Type B pancreatic cell (in vitro differentiated cells): ENCODE measurements at regions not wholly inside any gene's neighbourhood (a gene's known extent, or its start where the extent isn't known, plus 50 kb on each side); places are given as distances from the start of the nearest gene placed in this dataset.
"Not testable (repeated sequence)": the region's sequence is repeated elsewhere in the genome, so short reads cannot be mapped to it uniquely, and the experiment has no call there.

Source experiments
- DNase-seq: peaks from one replicate; pipeline ENCODE4 v3.0.0; 2021; ENCODE audit warnings: mixed read lengths; ENCODE audit not compliant: unreplicated experiment; ENCODE audit errors: extremely low spot score
- H3K27ac Mint-ChIP-seq: 2 replicates; pipeline ENCODE4 v1.8.0; 2021; ENCODE audit warnings: mild to moderate bottlenecking, mixed read lengths
- H3K27me3 Mint-ChIP-seq: 2 replicates; pipeline ENCODE4 v1.8.0; 2021; ENCODE audit warnings: mixed read lengths
- H3K36me3 Mint-ChIP-seq: 2 replicates; pipeline ENCODE4 v1.8.0; 2021; ENCODE audit warnings: mixed read lengths
- H3K4me1 Mint-ChIP-seq: one replicate; pipeline ENCODE4 v1.8.0; 2021; ENCODE audit warnings: mixed read lengths; ENCODE audit not compliant: unreplicated experiment
- H3K4me3 Mint-ChIP-seq: 2 replicates; pipeline ENCODE4 v1.8.0; 2021; ENCODE audit warnings: mild to moderate bottlenecking, mixed read lengths
- H3K9me3 Mint-ChIP-seq: 2 replicates; pipeline ENCODE4 v1.8.0; 2021; ENCODE audit warnings: mixed read lengths
- TF ChIP-seq, protein P1 (sequence below): fragments of 200-600 bp; sonication (generic); conservative IDR thresholded peaks from 2 replicates; pipeline ENCODE4 v1.5.0; 2021; ENCODE audit warnings: antibody characterized with exemption, mild to moderate bottlenecking

DNA sequence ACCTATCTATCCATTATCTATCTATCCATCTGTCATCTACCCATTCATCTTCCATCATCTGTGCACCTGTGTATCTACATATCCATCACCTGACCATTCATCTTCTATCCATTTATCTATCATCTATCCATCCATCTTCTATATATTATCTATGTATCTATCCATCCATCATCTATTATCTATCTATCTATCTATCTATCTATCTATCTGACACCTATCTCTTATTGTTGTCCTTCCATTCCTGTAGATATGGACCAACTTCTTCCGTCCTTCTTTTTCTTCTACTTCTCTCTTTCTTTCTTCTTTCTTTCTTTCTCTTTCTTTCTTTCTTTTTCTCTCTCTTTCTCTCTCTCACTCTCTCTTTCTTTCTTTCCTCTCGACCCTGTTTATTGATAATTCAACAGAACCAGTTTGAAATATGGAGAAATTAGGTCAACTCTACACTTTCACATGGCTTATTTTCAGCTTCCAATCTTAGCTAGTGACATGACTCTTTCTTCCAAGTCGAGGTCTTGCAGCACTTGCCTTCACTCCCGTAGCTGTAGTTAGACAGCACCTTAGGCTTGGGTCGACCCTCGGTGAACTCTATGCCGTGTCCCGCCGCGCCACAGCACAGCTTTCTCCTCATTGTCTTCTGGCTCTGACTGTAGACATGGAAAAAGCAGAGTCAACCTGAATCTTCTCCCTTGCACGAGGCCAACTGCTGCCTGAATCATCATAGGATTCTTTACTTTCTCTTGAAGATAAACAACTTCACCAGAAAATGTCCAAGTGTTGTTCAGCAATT lies 110.4 kb upstream of the EXOC2 start:
- TF ChIP-seq, protein P1, sequence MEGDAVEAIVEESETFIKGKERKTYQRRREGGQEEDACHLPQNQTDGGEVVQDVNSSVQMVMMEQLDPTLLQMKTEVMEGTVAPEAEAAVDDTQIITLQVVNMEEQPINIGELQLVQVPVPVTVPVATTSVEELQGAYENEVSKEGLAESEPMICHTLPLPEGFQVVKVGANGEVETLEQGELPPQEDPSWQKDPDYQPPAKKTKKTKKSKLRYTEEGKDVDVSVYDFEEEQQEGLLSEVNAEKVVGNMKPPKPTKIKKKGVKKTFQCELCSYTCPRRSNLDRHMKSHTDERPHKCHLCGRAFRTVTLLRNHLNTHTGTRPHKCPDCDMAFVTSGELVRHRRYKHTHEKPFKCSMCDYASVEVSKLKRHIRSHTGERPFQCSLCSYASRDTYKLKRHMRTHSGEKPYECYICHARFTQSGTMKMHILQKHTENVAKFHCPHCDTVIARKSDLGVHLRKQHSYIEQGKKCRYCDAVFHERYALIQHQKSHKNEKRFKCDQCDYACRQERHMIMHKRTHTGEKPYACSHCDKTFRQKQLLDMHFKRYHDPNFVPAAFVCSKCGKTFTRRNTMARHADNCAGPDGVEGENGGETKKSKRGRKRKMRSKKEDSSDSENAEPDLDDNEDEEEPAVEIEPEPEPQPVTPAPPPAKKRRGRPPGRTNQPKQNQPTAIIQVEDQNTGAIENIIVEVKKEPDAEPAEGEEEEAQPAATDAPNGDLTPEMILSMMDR = no peak
- Mint-ChIP-seq H3K27me3 (peaks cover 36% of the 10 kb centered on the region), H3K4me1 (no peaks in the 10 kb centered on the region), H3K4me3 (no peak overlapping the region), H3K27ac (no peak overlapping the region), H3K36me3 (no peaks in the 10 kb centered on the region), H3K9me3 (no peaks in the 10 kb centered on the region)
- DNase-seq = no peak

GRCh38 chr6:802701-803100 lies 109.8 kb upstream of the EXOC2 start:
- no peak overlapping the region for H3K4me3 Mint-ChIP-seq
- TF ChIP-seq, protein P1 = no peak
- H3K27me3 Mint-ChIP-seq = peaks cover 43% of the 10 kb centered on the region
- DNase-seq = no peak
- H3K9me3 Mint-ChIP-seq = no peaks in the 10 kb centered on the region
- no peaks in the 10 kb centered on the region for H3K4me1 Mint-ChIP-seq
- no peak overlapping the region for H3K27ac Mint-ChIP-seq
- H3K36me3 Mint-ChIP-seq = no peaks in the 10 kb centered on the region

- H3K4me3 Mint-ChIP-seq, DNase-seq, H3K27ac Mint-ChIP-seq, H3K9me3 Mint-ChIP-seq, H3K36me3 Mint-ChIP-seq, H3K4me1 Mint-ChIP-seq: not testable (repeated sequence)
- H3K27me3 Mint-ChIP-seq = peaks cover 48% of the 10 kb centered on the region
Measured at GRCh38 chr6:802223-802622, 109.3 kb upstream of the EXOC2 start.

- H3K9me3 Mint-ChIP-seq = no peaks in the 10 kb centered on the region
- peaks cover 7% of the 10 kb centered on the region for H3K4me1 Mint-ChIP-seq
- TF ChIP-seq, protein P1 = no peak
- no peak for DNase-seq
- H3K27ac Mint-ChIP-seq = no peak overlapping the region
- H3K36me3 Mint-ChIP-seq = no peaks in the 10 kb centered on the region
- peaks cover 61% of the 10 kb centered on the region for H3K27me3 Mint-ChIP-seq
- no peak overlapping the region for H3K4me3 Mint-ChIP-seq
Measured at GRCh38 chr6:799769-800168, 106.8 kb upstream of the EXOC2 start.

DNA sequence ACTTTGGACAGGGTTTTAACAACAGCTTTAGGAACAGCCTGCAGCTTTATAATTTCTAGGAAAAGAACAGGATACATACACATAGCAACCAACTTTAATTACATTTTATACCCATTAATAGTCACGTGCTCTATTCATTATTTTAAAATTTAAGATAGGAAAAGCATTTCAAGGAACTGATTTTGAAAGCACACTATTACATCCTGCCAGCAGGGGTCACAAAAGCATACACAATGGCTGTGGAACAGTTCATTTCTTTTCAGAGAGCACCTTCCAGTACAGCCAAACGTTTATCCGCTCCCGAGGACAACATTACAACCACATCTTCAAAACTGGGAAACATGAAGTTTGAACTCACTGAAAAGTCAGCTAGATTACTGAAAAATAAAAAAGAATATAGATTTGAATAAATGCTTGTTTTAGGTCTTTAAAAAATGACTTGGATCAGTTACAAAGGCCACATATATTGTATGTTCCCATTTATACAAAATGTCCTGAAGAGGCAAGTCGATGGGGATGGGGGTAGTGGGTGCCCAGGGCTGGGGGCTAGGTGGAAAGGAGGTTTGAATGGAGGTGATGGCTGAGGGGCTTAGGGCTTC lies 104.6 kb upstream of the EXOC2 start:
- Mint-ChIP-seq H3K4me1 (peaks cover 7% of the 10 kb centered on the region), H3K36me3 (no peaks in the 10 kb centered on the region), H3K27ac (no peak overlapping the region), H3K4me3 (no peak overlapping the region), H3K27me3 (peaks cover 67% of the 10 kb centered on the region), H3K9me3 (no peaks in the 10 kb centered on the region)
- TF ChIP-seq, protein P1 = peak; percentile 92
- DNase-seq = no peak

- no peaks in the 10 kb centered on the region for H3K36me3 Mint-ChIP-seq
- peaks cover 70% of the 10 kb centered on the region for H3K27me3 Mint-ChIP-seq
- peaks cover 3% of the 10 kb centered on the region for H3K9me3 Mint-ChIP-seq
- peaks cover 7% of the 10 kb centered on the region for H3K4me1 Mint-ChIP-seq
- no peak overlapping the region for H3K27ac Mint-ChIP-seq
- TF ChIP-seq, protein P1 = no peak
- no peak overlapping the region for H3K4me3 Mint-ChIP-seq
- no peak for DNase-seq
Measured at GRCh38 chr6:795046-795685, 102.2 kb upstream of the EXOC2 start.
